Sigmoid colon (tissue), 6 donors: ENCODE measurements at regions not wholly inside any gene's neighbourhood (a gene's known extent, or its start where the extent isn't known, plus 50 kb on each side); places are given as distances from the start of the nearest gene placed in this dataset.

ENCODE experiments used
- DNase-seq: peaks from one replicate; pipeline ENCODE4 v3.0.0-alpha.2; 2019
- H3K27ac ChIP-seq, 4 donors: fragments of 200-600 bp; sonication (generic); one replicate each; pipeline ENCODE4 v1.5.1; 2016 to 2019; ENCODE audit warnings: mild to moderate bottlenecking in 1 of 4
- H3K27me3 ChIP-seq, 3 donors: fragments of 200-600 bp; sonication (generic); one replicate each; pipeline ENCODE4 v1.5.1; 2019; ENCODE audit warnings: mild to moderate bottlenecking in 1 of 3
- H3K36me3 ChIP-seq, 4 donors: fragments of 200-600 bp; sonication (generic); one replicate each; pipeline ENCODE4 v1.5.1; 2016 to 2019
- H3K4me1 ChIP-seq, 4 donors: fragments of 200-600 bp; sonication (generic); one replicate each; pipeline ENCODE4 v1.5.1; 2017 to 2019
- H3K4me3 ChIP-seq, 4 donors: fragments of 200-600 bp; sonication (generic); one replicate each; pipeline ENCODE4 v1.5.1; 2017 to 2019; ENCODE audit warnings: mild to moderate bottlenecking in 2 of 4, moderate library complexity in 1 of 4
- H3K9me3 ChIP-seq, 4 donors: fragments of 200-600 bp in 3 of 4; sonication (generic) in 3 of 4; one replicate each; pipeline versions ENCODE4 v1.5.1 to v1.6.1; 2013 to 2019
- CTCF ChIP-seq, 4 experiments: fragments of 450-650 bp in 3 of 4; fragments of 200-600 bp in 1 of 4; IDR thresholded peaks; one replicate each; pipeline ENCODE4 v1.5.1; 2016 to 2019; ENCODE audit warnings: antibody characterized with exemption in 4 of 4, mild to moderate bottlenecking in 3 of 4, moderate library complexity in 2 of 4
- EP300 ChIP-seq, 4 donors: sonication (generic); formaldehyde crosslinking; IDR thresholded peaks; one replicate each; pipeline ENCODE4 v1.6.1; 2017; ENCODE audit warnings: antibody characterized with exemption in 4 of 4
- POLR2A ChIP-seq, 2 donors: fragments of 450-650 bp; IDR thresholded peaks; one replicate each; pipeline ENCODE4 v1.6.1; 2016; ENCODE audit warnings: antibody characterized with exemption in 2 of 2, mild to moderate bottlenecking in 2 of 2, moderate library complexity in 2 of 2
- POLR2AphosphoS5 ChIP-seq, 4 donors: sonication (generic); formaldehyde crosslinking; IDR thresholded peaks; one replicate each; pipeline ENCODE4 v1.6.1; 2017; ENCODE audit warnings: antibody characterized with exemption in 4 of 4
- WGBS, 2 donors: extraction: QIAGEN DNeasy Blood & Tissue Kit; methylation state at CpG; one replicate each; pipeline ENCODE4 v1.1.7; 2013; 5-methylcytosine and 5-hydroxymethylcytosine counted together
- intact Hi-C: fragments of 100-400 bp; cut with DNase I; formaldehyde crosslinking; loops from one replicate; pipeline ENCODE4 v1.15.1; 2023
- donor health status: healthy with polysubstance abuse.
- donor health status: healthy.

GRCh38 chr6:9708600-9708999, 706.3 kb downstream of the TFAP2A start:
- Histone ChIP-seq H3K27me3 (no peaks in the 10 kb centered on the region), H3K36me3 (no peaks in the 10 kb centered on the region), H3K4me3 (no peak overlapping the region), H3K9me3 (no peaks in the 10 kb centered on the region), H3K27ac (no peak overlapping the region), H3K4me1 (no peaks in the 10 kb centered on the region)
- no peak for DNase-seq
- intact Hi-C loops, result no loop called here
- TF ChIP-seq POLR2A (IDR thresholded peaks at IDR 0.05), result no peak
- TF ChIP-seq POLR2AphosphoS5 (IDR thresholded peaks at IDR 0.05), result no peak
- TF ChIP-seq CTCF (IDR thresholded peaks at IDR 0.05), result no peak
- TF ChIP-seq EP300 (IDR thresholded peaks at IDR 0.05), result no peak
- WGBS, 2 donors, result 59 to 71% methylated on average over 2 of the region's 2 CpGs

- no peak for DNase-seq
- 55 to 78% methylated on average over 2 of the region's 2 CpGs for WGBS, 2 donors
- TF ChIP-seq CTCF (IDR thresholded peaks at IDR 0.05) (no peak), POLR2A (IDR thresholded peaks at IDR 0.05) (no peak), EP300 (IDR thresholded peaks at IDR 0.05) (no peak), POLR2AphosphoS5 (IDR thresholded peaks at IDR 0.05) (no peak)
- H3K36me3 ChIP-seq, result no peaks in the 10 kb centered on the region
- no peaks in the 10 kb centered on the region for H3K9me3 ChIP-seq
- no peaks in the 10 kb centered on the region for H3K27me3 ChIP-seq
- H3K4me1 ChIP-seq, result no peaks in the 10 kb centered on the region
- intact Hi-C loops, result no loop called here
- H3K4me3 ChIP-seq, result no peak overlapping the region
- no peak overlapping the region for H3K27ac ChIP-seq
Observed at GRCh38 chr6:9704989-9705388, 709.9 kb downstream of the TFAP2A start.

- Histone ChIP-seq H3K27ac (no peak overlapping the region), H3K4me1 (no peaks in the 10 kb centered on the region), H3K9me3 (no peaks in the 10 kb centered on the region), H3K27me3 (no peaks in the 10 kb centered on the region), H3K4me3 (no peak overlapping the region), H3K36me3 (no peaks in the 10 kb centered on the region)
- WGBS, 2 donors, result 74 to 76% methylated on average over 1 of the region's 1 CpG
- intact Hi-C loops, result no loop called here
- no peak for TF ChIP-seq EP300 (IDR thresholded peaks at IDR 0.05)
- no peak for TF ChIP-seq POLR2A (IDR thresholded peaks at IDR 0.05)
- TF ChIP-seq CTCF (IDR thresholded peaks at IDR 0.05), result no peak
- TF ChIP-seq POLR2AphosphoS5 (IDR thresholded peaks at IDR 0.05), result no peak
- no peak for DNase-seq
Observed at GRCh38 chr6:9702914-9703313, 712.0 kb downstream of the TFAP2A start.

GRCh38 chr6:9699888-9700287, 715.0 kb downstream of the TFAP2A start:
- 58 to 70% methylated on average over 5 of the region's 5 CpGs for WGBS, 2 donors

More at GRCh38 chr6:9699888-9700287, 715.0 kb downstream of the TFAP2A start:
- intact Hi-C loops, result no loop called here
- TF ChIP-seq POLR2A (IDR thresholded peaks at IDR 0.05) (no peak), CTCF (IDR thresholded peaks at IDR 0.05) (no peak), EP300 (IDR thresholded peaks at IDR 0.05) (no peak), POLR2AphosphoS5 (IDR thresholded peaks at IDR 0.05) (no peak)
- H3K4me1 ChIP-seq, result no peaks in the 10 kb centered on the region
- DNase-seq, result no peak
- peaks cover 0 to 2% (median 0%) of the 10 kb centered on the region in 4 donors for H3K9me3 ChIP-seq
- H3K36me3 ChIP-seq, result no peaks in the 10 kb centered on the region
- no peaks in the 10 kb centered on the region for H3K27me3 ChIP-seq
- no peak overlapping the region for H3K27ac ChIP-seq
- no peak overlapping the region for H3K4me3 ChIP-seq
